ENCODE measurements at regions not wholly inside any gene's neighbourhood (a gene's known extent, or its start where the extent isn't known, plus 50 kb on each side); places are given as distances from the start of the nearest gene placed in this dataset.

GRCh38 chr4:42326524-42326923 is 70.8 kb upstream of the SHISA3 start:
- H3K27me3 ChIP-seq, result no peaks in the 10 kb centered on the region
- no peak for TF ChIP-seq POLR2A (IDR thresholded peaks at IDR 0.05)
- TF ChIP-seq, protein P1, sequence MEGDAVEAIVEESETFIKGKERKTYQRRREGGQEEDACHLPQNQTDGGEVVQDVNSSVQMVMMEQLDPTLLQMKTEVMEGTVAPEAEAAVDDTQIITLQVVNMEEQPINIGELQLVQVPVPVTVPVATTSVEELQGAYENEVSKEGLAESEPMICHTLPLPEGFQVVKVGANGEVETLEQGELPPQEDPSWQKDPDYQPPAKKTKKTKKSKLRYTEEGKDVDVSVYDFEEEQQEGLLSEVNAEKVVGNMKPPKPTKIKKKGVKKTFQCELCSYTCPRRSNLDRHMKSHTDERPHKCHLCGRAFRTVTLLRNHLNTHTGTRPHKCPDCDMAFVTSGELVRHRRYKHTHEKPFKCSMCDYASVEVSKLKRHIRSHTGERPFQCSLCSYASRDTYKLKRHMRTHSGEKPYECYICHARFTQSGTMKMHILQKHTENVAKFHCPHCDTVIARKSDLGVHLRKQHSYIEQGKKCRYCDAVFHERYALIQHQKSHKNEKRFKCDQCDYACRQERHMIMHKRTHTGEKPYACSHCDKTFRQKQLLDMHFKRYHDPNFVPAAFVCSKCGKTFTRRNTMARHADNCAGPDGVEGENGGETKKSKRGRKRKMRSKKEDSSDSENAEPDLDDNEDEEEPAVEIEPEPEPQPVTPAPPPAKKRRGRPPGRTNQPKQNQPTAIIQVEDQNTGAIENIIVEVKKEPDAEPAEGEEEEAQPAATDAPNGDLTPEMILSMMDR (IDR thresholded peaks at IDR 0.05), result no peak
- H3K9me3 ChIP-seq, result no peaks in the 10 kb centered on the region
- no peaks in the 10 kb centered on the region for H3K36me3 ChIP-seq
- WGBS, 2 donors, result 78 to 92% methylated on average over 2 of the region's 2 CpGs
- H3K27ac ChIP-seq, result no peak overlapping the region
- H3K4me1 ChIP-seq, result no peaks in the 10 kb centered on the region
- intact Hi-C loops (cut with DNase I), result no loop called here
- H3K4me3 ChIP-seq, result no peak overlapping the region
- no peak for DNase-seq

DNA sequence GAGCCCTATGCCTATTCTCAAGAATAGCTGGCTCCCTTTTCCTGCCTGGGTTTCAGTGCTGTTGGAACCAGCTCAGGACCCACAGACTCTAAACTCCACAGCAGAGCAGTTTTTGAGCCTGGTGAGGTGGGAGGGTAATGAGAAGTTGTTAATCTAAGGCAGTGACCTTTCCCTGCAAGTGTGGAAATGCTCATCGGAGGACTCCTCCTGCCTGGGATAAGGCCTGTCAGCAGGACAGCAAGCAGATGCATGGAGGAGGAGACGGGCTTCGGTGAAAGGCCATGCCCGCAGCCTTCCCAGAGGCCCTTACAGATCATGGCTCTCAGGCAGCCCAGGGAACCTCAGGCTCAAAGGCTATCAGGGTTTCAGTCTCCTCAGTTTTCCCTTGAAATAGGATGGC is 70.0 kb upstream of the SHISA3 start:
- DNase-seq, result no peak
- Histone ChIP-seq H3K27ac (no peak overlapping the region), H3K4me1 (no peaks in the 10 kb centered on the region), H3K27me3 (no peaks in the 10 kb centered on the region), H3K9me3 (no peaks in the 10 kb centered on the region), H3K36me3 (no peaks in the 10 kb centered on the region), H3K4me3 (no peak overlapping the region)
- TF ChIP-seq, protein P1 (IDR thresholded peaks at IDR 0.05), result no peak
- TF ChIP-seq POLR2A (IDR thresholded peaks at IDR 0.05), result no peak
- WGBS, 2 donors, result 70 to 88% methylated on average over 4 of the region's 4 CpGs
- intact Hi-C loops (cut with DNase I), result no loop called here

DNA sequence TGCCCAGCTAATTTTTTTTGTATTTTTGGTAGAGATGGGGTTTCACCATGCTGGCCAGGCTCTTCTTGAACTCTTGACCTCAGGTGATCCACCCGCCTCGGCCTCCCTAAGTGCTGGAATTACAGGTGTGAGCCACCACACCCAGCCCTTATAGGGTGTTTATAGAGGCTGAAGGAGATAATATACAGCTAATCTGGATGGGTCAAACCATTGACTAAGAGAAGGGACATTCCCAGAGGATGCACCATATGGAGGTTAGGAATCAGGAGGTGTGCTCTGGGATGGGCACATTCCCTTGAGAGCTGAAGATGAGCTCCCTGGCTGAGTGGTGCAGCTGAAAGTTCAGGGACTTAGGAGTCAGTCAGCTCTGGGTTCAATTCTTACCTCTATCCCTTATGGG is 68.3 kb upstream of the SHISA3 start:
- H3K4me3 ChIP-seq, result no peak overlapping the region
- intact Hi-C loops (cut with DNase I), result no loop called here
- TF ChIP-seq POLR2A (IDR thresholded peaks at IDR 0.05), result no peak
- TF ChIP-seq, protein P1 (IDR thresholded peaks at IDR 0.05), result no peak
- no peak for DNase-seq
- no peaks in the 10 kb centered on the region for H3K9me3 ChIP-seq
- H3K4me1 ChIP-seq, result no peaks in the 10 kb centered on the region
- H3K27ac ChIP-seq, result no peak overlapping the region
- no peaks in the 10 kb centered on the region for H3K27me3 ChIP-seq
- H3K36me3 ChIP-seq, result no peaks in the 10 kb centered on the region
- no CpG with 5 or more reads among the region's 2 CpGs for WGBS, 2 donors

DNA sequence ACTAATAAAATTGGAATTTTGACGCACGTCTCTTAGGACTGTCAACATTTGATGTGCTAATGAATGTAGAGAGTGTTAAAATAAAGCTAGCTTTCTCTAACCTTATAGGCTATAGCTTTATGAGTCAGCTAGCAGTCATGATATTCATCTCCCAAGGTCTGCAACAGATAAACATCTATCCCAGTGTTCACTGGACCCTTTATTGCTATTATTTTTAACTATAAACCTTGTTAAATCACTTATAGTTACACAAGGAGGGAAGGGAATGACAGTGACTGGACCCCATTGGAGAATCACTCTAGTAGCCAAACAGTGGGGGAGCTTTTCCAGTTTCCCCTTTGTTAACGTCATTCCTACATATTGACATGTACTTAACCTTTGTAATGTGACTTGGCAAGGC is 67.9 kb upstream of the SHISA3 start:
- Histone ChIP-seq H3K36me3 (no peaks in the 10 kb centered on the region), H3K27ac (no peak overlapping the region), H3K9me3 (no peaks in the 10 kb centered on the region), H3K27me3 (no peaks in the 10 kb centered on the region), H3K4me1 (no peaks in the 10 kb centered on the region), H3K4me3 (no peak overlapping the region)
- TF ChIP-seq, protein P1 (IDR thresholded peaks at IDR 0.05), result no peak
- no peak for TF ChIP-seq POLR2A (IDR thresholded peaks at IDR 0.05)
- WGBS, 2 donors, result 29 to 35% methylated on average over 3 of the region's 3 CpGs
- DNase-seq, result no peak
- intact Hi-C loops (cut with DNase I), result no loop called here

DNA sequence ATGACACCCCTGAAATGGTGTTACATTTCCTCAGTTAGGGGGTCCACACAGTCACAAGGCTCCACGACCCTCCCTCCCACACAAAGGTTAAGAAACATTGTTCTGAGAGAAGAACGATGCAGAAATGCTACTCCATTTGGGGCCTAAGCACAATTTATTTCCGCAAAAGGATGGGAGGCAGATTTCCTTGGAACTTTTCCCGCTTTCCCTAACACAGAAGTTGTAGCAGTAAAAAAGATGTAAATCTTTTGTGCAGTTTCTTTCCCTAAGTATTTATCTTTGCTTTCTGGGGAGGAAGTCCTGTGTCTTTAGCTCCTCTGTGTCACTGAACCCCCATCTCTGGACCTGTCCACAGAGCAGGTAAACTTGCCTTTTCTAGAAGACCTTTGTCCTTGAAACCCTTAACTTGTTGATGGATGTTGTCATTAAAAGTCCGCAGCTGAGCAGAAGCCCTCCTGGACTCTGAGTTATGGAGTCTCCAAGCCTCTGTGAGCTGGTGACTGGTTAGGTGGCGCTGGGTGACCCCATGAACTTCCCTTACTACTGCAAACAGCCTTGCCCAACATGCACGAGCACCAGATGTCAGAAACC is 67.2 kb upstream of the SHISA3 start:
- H3K27me3 ChIP-seq, result no peaks in the 10 kb centered on the region
- WGBS, 2 donors, result 53 to 80% methylated on average over 6 to 7 of the region's 7 CpGs
- DNase-seq, result no peak
- TF ChIP-seq POLR2A (IDR thresholded peaks at IDR 0.05), result no peak
- TF ChIP-seq, protein P1 (IDR thresholded peaks at IDR 0.05), result no peak
- intact Hi-C loops (cut with DNase I), result no loop called here
- no peaks in the 10 kb centered on the region for H3K36me3 ChIP-seq
- no peak overlapping the region for H3K27ac ChIP-seq
- H3K4me1 ChIP-seq, result no peaks in the 10 kb centered on the region
- no peak overlapping the region for H3K4me3 ChIP-seq
- H3K9me3 ChIP-seq, result no peaks in the 10 kb centered on the region

All from esophagus squamous epithelium (tissue), 5 donors.